Hypothalamus (tissue), 51 donors: ENCODE measurements at regions not wholly inside any gene's neighbourhood (a gene's known extent, or its start where the extent isn't known, plus 50 kb on each side); places are given as distances from the start of the nearest gene placed in this dataset.

ENCODE experiments used
- DNase-seq, 51 donors: peaks; one replicate each; lab custom pipeline; 2025; lab: John Stamatoyannopoulos, UW

GRCh38 chr1:221806984-221807383 is 65.1 kb upstream of the DUSP10 start:
- no peak for DNase-seq

GRCh38 chr1:221806236-221806635 is 64.3 kb upstream of the DUSP10 start:
- DNase-seq: no peak

- DNase-seq: no peak
Observed at GRCh38 chr1:221805121-221805520, 63.2 kb upstream of the DUSP10 start.

- DNase-seq: no peak
Observed at GRCh38 chr1:221804303-221804702, 62.4 kb upstream of the DUSP10 start.

GRCh38 chr1:221801773-221802516 is 60.1 kb upstream of the DUSP10 start:
- DNase-seq: no peak

- DNase-seq: no peak
Observed at GRCh38 chr1:221801251-221801661, 59.4 kb upstream of the DUSP10 start.

- DNase-seq: no peak
Observed at GRCh38 chr1:221800831-221801230, 58.9 kb upstream of the DUSP10 start.

GRCh38 chr1:221797506-221797905 is 55.6 kb upstream of the DUSP10 start:
- DNase-seq: no peak

GRCh38 chr1:221796700-221797099 is 54.8 kb upstream of the DUSP10 start:
- DNase-seq: no peak

- DNase-seq: no peak
Observed at GRCh38 chr1:221795380-221795779, 53.5 kb upstream of the DUSP10 start.

- DNase-seq: no peak
Observed at GRCh38 chr1:221794935-221795334, 53.0 kb upstream of the DUSP10 start.

GRCh38 chr1:221794079-221794670 is 52.3 kb upstream of the DUSP10 start:
- no peak for DNase-seq

- no peak for DNase-seq
Observed at GRCh38 chr1:221793439-221794078, 51.7 kb upstream of the DUSP10 start.

GRCh38 chr1:221791846-221792245 is 50.0 kb upstream of the DUSP10 start:
- DNase-seq: no peak
